ENCODE measurements at regions not wholly inside any gene's neighbourhood (a gene's known extent, or its start where the extent isn't known, plus 50 kb on each side); places are given as distances from the start of the nearest gene placed in this dataset.

DNA sequence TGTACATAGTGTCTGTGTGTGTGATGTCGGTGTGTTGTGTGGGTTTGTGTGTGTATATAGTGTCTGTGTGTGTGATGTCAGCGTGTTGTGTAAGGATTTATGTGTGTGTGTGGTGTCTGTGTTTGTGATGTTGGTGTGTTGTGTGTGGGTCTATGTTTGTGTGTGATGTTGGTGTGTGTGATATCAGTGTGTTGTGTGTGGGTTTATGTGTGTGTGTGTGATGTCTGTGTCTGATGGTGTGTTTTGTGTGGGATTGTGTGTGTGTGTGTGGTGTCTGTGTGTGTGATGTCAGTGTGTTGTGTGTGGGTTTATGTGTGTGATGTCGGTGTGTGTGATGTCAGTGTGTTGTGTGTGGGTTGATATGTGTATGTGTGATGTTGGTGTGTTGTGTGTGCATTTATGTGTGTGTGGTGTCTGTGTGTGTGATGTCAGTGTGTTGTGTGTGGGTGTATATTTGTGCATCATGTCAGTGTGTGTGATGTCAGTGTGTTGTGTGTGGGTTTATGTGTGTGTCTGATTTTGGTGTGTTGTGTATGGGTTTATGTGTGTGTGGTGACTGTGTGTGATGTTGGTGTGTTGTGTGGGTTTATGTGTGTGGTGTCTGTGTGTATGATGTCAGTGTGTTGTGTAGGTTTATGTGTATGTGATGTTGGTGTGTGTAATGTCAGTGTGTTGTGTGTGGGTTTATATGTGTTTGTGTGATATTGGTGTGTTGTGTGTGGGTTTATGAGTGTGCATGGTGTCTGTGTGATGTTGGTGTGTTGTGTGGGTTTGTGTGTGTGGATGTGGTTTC, 102.4 kb upstream of the CD93 start:
- DNase-seq (ENCODE audit: low spot score in 2 of 2) (no peak), ATAC-seq (no peak)
- Mint-ChIP-seq H3K27ac (no peak overlapping the region), H3K9me3 (no peaks in the 10 kb centered on the region), H3K36me3 (no peaks in the 10 kb centered on the region)

GRCh38 chr20:23187751-23188150, 101.6 kb upstream of the CD93 start:
- H3K9me3 Mint-ChIP-seq: peaks cover 0 to 4% of the 10 kb centered on the region in 2 donors
- ATAC-seq: no peak
- no peak for DNase-seq (ENCODE audit: low spot score in 2 of 2)
- no peaks in the 10 kb centered on the region for H3K36me3 Mint-ChIP-seq
- H3K27ac Mint-ChIP-seq: no peak overlapping the region

GRCh38 chr20:23186808-23187207, 100.7 kb upstream of the CD93 start:
- ATAC-seq (no peak), DNase-seq (ENCODE audit: low spot score in 2 of 2) (no peak)
- Mint-ChIP-seq H3K36me3 (no peaks in the 10 kb centered on the region), H3K9me3 (peaks cover 0 to 6% of the 10 kb centered on the region in 2 donors), H3K27ac (no peak overlapping the region)

DNA sequence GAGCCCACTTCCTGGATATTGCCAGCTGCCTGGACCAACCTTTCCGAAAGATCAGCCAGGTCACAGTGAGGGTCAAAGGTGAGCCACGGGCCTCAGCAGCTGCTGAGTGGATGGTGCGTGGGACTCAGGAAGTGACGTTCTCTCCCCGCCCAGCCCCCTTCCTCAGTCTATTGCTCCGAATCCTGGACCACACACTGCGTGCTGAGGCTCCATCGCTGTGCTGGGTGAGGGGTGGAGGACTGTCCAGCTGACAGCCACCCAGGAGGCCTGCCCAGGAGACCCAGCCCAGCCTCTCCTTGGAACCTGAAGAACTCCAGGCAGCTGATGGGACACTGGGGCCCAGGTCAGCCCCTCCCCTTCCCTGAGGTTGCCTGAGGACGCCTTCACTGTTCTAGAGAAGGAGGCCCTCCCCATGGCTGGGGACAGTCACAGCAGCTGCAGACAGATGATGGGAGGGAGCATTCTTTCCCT, 94.4 kb upstream of the CD93 start:
- Mint-ChIP-seq H3K9me3 (peaks cover 0 to 6% of the 10 kb centered on the region in 2 donors), H3K36me3 (no peaks in the 10 kb centered on the region), H3K27ac (no peak overlapping the region)
- ATAC-seq: no peak
- no peak for DNase-seq (ENCODE audit: low spot score in 2 of 2)

- peaks cover 0 to 6% of the 10 kb centered on the region in 2 donors for H3K9me3 Mint-ChIP-seq
- ATAC-seq: no peak
- no peaks in the 10 kb centered on the region for H3K36me3 Mint-ChIP-seq
- DNase-seq (ENCODE audit: low spot score in 2 of 2): no peak
- H3K27ac Mint-ChIP-seq: no peak overlapping the region
Observed at GRCh38 chr20:23179766-23180403, 93.8 kb upstream of the CD93 start.

DNA sequence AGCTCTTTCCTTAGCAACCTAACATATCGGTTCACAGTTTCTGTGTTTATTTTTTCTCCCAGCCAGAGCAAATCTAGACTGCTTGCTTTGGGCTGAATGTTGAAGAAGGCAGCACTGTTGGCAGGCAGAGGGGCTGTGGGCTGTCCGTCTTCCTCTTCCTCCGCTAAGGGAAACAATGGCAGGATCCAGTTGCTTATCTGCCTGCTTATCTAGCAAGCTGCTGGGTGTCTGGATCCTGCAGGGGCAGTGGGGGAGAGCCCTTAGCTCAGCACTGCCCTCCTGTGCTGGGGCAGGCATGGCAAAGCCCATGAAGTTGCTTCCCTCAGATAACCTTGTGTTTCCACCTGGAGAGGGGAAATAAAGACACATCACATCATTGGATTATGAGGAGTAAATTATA, 92.7 kb upstream of the CD93 start:
- Mint-ChIP-seq H3K9me3 (peaks cover 0 to 6% of the 10 kb centered on the region in 2 donors), H3K36me3 (no peaks in the 10 kb centered on the region), H3K27ac (no peak overlapping the region)
- DNase-seq (ENCODE audit: low spot score in 2 of 2) (no peak), ATAC-seq (no peak)

DNA sequence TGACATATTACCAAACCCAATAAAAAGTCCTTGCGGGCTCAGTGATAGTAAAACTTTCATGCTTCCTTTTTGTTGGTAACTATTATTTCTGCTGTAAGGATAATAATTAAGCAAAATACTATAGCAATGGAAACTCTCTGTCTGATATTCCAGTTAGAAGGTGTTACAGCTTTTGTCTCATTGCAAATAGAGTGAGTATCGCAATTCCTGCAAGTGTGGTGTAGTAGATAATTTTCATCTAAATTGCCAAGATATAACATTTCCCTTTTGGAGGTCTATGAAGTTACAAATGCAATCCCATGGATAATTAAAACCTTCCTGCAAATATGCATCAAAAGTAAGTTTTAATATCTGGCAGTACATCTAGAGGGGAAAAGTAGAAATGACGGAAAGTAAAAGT, 88.7 kb upstream of the CD93 start:
- Mint-ChIP-seq H3K36me3 (no peaks in the 10 kb centered on the region), H3K9me3 (no peaks in the 10 kb centered on the region), H3K27ac (no peak overlapping the region)
- ATAC-seq (no peak), DNase-seq (ENCODE audit: low spot score in 2 of 2) (no peak)

- H3K9me3 Mint-ChIP-seq: no peaks in the 10 kb centered on the region
- ATAC-seq (no peak), DNase-seq (ENCODE audit: low spot score in 2 of 2) (no peak)
- no peaks in the 10 kb centered on the region for H3K36me3 Mint-ChIP-seq
- H3K27ac Mint-ChIP-seq: no peak overlapping the region
Observed at GRCh38 chr20:23167431-23167830, 81.3 kb upstream of the CD93 start.

GRCh38 chr20:23166563-23166962, 80.4 kb upstream of the CD93 start:
- no peak for ATAC-seq
- no peak overlapping the region for H3K27ac Mint-ChIP-seq
- no peaks in the 10 kb centered on the region for H3K36me3 Mint-ChIP-seq
- DNase-seq (ENCODE audit: low spot score in 2 of 2): no peak
- no peaks in the 10 kb centered on the region for H3K9me3 Mint-ChIP-seq

DNA sequence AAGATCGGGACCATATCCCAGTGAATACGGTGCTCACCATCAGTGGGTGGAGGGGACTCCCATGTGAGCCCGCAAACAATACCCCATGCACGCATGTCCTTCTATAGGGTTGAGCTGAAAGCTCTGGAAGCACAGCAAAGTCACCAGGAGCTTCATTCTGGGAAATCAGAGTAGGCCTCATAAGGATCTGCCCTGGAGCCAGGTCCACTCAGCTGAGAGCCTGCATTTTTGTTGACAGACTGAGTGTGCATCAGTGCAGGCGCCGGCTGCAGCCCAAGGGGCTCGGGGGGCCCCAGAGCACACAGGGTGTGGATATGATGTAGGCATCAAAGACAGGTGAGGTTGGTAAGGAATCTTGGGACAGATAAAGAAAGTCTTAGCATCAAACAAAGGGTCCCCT, 79.8 kb upstream of the CD93 start:
- no peaks in the 10 kb centered on the region for H3K9me3 Mint-ChIP-seq
- ATAC-seq: no peak
- no peak overlapping the region for H3K27ac Mint-ChIP-seq
- no peaks in the 10 kb centered on the region for H3K36me3 Mint-ChIP-seq
- DNase-seq (ENCODE audit: low spot score in 2 of 2): no peak

GRCh38 chr20:23165307-23165750, 79.2 kb upstream of the CD93 start:
- H3K9me3 Mint-ChIP-seq: no peaks in the 10 kb centered on the region
- no peak for ATAC-seq
- DNase-seq (ENCODE audit: low spot score in 2 of 2): no peak
- no peaks in the 10 kb centered on the region for H3K36me3 Mint-ChIP-seq
- H3K27ac Mint-ChIP-seq: no peak overlapping the region

- ATAC-seq: no peak
- H3K27ac Mint-ChIP-seq: no peak overlapping the region
- no peak for DNase-seq (ENCODE audit: low spot score in 2 of 2)
- H3K36me3 Mint-ChIP-seq: no peaks in the 10 kb centered on the region
- H3K9me3 Mint-ChIP-seq: no peaks in the 10 kb centered on the region
Observed at GRCh38 chr20:23164176-23164601, 78.1 kb upstream of the CD93 start.

DNA sequence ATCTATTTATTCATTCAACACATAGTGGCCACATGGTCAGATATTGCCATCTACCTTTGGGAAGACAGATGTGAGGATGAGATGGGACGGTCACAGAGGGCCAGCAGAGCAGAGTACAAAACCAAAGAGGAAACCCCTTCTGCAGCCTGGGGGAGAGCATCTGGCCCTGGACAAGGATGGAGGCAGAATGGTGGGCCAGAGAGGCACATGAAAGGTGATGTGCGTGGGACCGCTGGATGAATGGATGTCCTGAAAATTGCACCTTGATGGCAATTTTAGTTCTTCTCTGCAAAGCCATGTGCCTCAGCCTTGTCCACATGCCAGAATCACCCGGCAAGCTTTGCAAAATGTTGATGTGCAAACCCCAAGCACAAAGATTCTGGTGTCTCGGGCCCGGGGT, 77.4 kb upstream of the CD93 start:
- no peak for ATAC-seq
- Mint-ChIP-seq H3K9me3 (no peaks in the 10 kb centered on the region), H3K27ac (no peak overlapping the region), H3K36me3 (no peaks in the 10 kb centered on the region)
- no peak for DNase-seq (ENCODE audit: low spot score in 2 of 2)

DNA sequence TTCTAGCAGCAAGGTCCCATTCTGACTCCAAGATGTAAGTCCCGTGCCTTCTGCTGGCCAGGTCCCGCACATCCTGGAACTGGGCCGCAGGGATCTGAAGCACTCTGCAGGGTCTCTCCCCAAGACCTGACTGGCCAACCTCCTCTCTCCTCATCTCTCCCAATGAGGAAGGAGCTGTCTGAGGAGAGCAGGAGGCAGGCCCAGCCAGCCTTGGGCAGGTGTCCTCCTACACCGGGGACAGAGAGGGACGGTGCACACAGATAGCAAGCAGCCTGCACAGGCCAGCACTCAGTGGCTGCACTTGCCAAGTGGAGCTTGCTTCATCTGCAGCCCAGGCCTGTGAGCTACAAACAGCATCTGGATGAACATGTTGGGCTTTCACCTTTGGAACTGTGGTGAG, 76.8 kb upstream of the CD93 start:
- Mint-ChIP-seq H3K9me3 (no peaks in the 10 kb centered on the region), H3K36me3 (no peaks in the 10 kb centered on the region), H3K27ac (no peak overlapping the region)
- DNase-seq (ENCODE audit: low spot score in 2 of 2): no peak
- no peak for ATAC-seq

GRCh38 chr20:23161968-23162696, 76.0 kb upstream of the CD93 start:
- H3K9me3 Mint-ChIP-seq: no peaks in the 10 kb centered on the region
- DNase-seq (ENCODE audit: low spot score in 2 of 2) (no peak), ATAC-seq (no peak)
- H3K27ac Mint-ChIP-seq: no peak overlapping the region
- no peaks in the 10 kb centered on the region for H3K36me3 Mint-ChIP-seq

- H3K36me3 Mint-ChIP-seq: no peaks in the 10 kb centered on the region
- ATAC-seq: no peak
- H3K27ac Mint-ChIP-seq: no peak overlapping the region
- DNase-seq (ENCODE audit: low spot score in 2 of 2): no peak
- H3K9me3 Mint-ChIP-seq: no peaks in the 10 kb centered on the region
Observed at GRCh38 chr20:23161244-23161891, 75.2 kb upstream of the CD93 start.

Data from activated naive CD4-positive, alpha-beta T cell treated with anti-CD3 and anti-CD28 coated beads, Interleukin-2, amount 50 U/mL, for 72 hours (primary cell).